Natural killer cell treated with Interleukin-12 subunit alpha and Interleukin-12 subunit beta and Interleukin-15 and Interleukin-18, amount 100 ng/mL, for 72 hours (primary cell): ENCODE measurements at regions not wholly inside any gene's neighbourhood (a gene's known extent, or its start where the extent isn't known, plus 50 kb on each side); places are given as distances from the start of the nearest gene placed in this dataset.

Experiments used
- ATAC-seq, 2 donors: fragments of 150-1000 bp; cut with Tn5 transposase in 1 of 2; sonication (Bioruptor Pico), chemical (Tn5 transposase) in 1 of 2; 2 replicates each; pipeline ENCODE4 v1.10.0; 2021
- DNase-seq: peaks from one replicate; pipeline ENCODE4 v3.0.0; 2022; ENCODE audit warnings: low spot score
- H3K27ac Mint-ChIP-seq, 2 donors: 1 replicate in 1 of 2; 2 replicates in 1 of 2; pipeline ENCODE4 v1.8.0; 2022; ENCODE audit warnings: mixed read lengths in 2 of 2, mild to moderate bottlenecking in 1 of 2, moderate library complexity in 1 of 2
- H3K27me3 Mint-ChIP-seq, 2 donors: 1 replicate in 1 of 2; 2 replicates in 1 of 2; pipeline ENCODE4 v1.8.0; 2022; ENCODE audit warnings: mixed read lengths in 2 of 2
- H3K36me3 Mint-ChIP-seq: one replicate; pipeline ENCODE4 v1.8.0; 2022; ENCODE audit warnings: mixed read lengths
- H3K4me1 Mint-ChIP-seq, 2 donors: 1 replicate in 1 of 2; 2 replicates in 1 of 2; pipeline ENCODE4 v1.8.0; 2022; ENCODE audit warnings: low read depth in 2 of 2, mixed read lengths in 2 of 2, mild to moderate bottlenecking in 1 of 2
- H3K4me3 Mint-ChIP-seq: one replicate; pipeline ENCODE4 v1.8.0; 2022; ENCODE audit warnings: mixed read lengths
- H3K9me3 Mint-ChIP-seq: 2 replicates; pipeline ENCODE4 v1.8.0; 2022; ENCODE audit warnings: mixed read lengths

DNA sequence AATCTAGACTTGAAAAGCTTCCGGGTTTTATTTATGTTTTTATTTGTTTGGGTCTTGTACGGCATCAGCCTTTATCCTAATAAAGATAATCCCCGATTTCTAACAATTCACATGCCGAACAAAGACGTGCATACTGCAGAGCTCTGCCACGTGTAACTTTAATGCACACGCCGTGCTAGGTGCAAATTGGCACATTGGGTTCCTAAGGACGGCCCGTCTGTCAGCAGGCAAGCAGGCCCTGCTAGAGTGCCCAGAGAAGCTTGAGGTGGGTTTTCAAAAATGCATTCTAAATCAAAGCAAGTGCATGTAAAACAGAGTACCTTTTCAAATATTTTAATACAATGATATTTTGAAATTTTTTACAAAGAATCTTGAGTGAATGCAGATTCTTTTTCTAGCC lies 806.4 kb upstream of the POU3F3 start:
- H3K27me3 Mint-ChIP-seq = no peaks in the 10 kb centered on the region
- H3K9me3 Mint-ChIP-seq = peaks cover 7% of the 10 kb centered on the region
- ATAC-seq = no peak

DNA sequence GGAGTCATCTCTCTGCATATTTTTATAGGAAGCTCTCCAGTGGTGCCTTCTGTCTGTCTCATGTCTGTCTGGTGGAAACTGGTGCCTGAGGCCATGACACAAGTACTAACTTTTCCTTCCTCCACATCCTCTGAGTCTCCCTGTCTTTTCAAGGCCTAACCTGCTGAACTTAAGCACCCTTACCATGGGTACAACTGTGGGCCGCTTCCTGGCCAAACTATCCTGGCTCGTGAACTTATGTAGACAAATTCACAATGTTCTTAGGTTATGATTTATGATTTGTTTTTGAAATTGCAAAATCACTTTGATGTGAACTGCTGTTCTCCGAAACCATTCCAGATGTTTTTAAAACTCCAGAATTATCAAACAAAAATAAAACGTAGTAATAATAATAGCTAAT lies 804.5 kb upstream of the POU3F3 start:
- Mint-ChIP-seq H3K27ac (no peak overlapping the region), H3K4me1 (no peaks in the 10 kb centered on the region), H3K4me3 (no peak overlapping the region), H3K9me3 (peaks cover 7% of the 10 kb centered on the region), H3K36me3 (no peaks in the 10 kb centered on the region), H3K27me3 (no peaks in the 10 kb centered on the region)
- DNase-seq = no peak
- no peak for ATAC-seq

More for the DNA sequence above, 806.4 kb upstream of the POU3F3 start:
- DNase-seq = no peak
- Mint-ChIP-seq H3K36me3 (no peaks in the 10 kb centered on the region), H3K4me3 (no peak overlapping the region), H3K27ac (no peak overlapping the region), H3K4me1 (no peaks in the 10 kb centered on the region)

DNA sequence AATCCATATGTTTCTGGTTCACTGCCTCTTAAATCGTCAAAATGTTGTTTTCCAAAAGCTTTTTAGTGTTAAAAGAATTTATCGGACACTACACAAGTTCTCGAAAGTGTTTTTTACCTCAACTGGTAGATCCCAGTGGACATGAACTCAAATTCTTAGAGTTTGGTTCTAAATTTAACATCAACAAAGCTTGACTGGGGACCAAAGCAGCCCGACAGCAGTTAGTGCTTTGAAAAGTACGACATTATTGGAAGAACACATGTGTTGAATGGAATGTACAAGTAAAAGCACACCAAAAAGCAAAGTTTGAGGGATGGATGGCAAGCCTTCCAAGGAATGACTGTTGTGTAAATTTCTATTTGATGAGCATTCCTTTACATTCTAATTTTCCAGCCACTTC lies 803.9 kb upstream of the POU3F3 start:
- Mint-ChIP-seq H3K27me3 (no peaks in the 10 kb centered on the region), H3K4me3 (no peak overlapping the region), H3K4me1 (no peaks in the 10 kb centered on the region), H3K36me3 (no peaks in the 10 kb centered on the region), H3K27ac (no peak overlapping the region), H3K9me3 (peaks cover 7% of the 10 kb centered on the region)
- no peak for ATAC-seq
- DNase-seq = no peak

DNA sequence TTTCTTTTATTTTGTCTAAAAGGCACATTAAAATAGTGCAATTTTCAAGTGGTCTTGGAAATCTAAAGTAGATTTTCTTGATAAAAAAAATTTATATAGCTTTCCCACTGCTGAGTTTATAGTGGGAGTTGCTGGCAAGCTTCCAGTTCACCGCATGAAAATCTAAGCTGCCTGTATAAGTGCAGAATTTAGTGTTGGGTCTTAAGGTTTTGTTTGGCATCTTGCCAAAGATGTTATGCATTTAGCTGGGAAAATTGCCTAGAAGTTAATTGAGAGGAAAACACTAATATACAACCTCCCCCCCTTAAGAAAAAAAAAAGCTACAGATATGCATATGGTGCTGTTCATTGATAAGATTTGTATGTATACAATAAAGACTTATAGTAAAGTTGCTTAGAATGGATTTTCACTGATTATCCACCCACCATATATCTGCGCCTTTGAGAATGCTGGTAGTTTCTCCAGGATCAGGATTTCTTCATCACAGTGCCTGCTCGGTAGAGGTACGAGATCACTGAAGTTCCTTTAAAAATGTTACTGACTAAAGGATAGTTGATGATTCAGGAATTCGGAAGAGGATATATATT lies 803.2 kb upstream of the POU3F3 start:
- Mint-ChIP-seq H3K27me3 (no peaks in the 10 kb centered on the region), H3K36me3 (no peaks in the 10 kb centered on the region), H3K9me3 (peaks cover 7% of the 10 kb centered on the region), H3K4me1 (no peaks in the 10 kb centered on the region), H3K4me3 (no peak overlapping the region), H3K27ac (no peak overlapping the region)
- ATAC-seq (no peak), DNase-seq (no peak)

DNA sequence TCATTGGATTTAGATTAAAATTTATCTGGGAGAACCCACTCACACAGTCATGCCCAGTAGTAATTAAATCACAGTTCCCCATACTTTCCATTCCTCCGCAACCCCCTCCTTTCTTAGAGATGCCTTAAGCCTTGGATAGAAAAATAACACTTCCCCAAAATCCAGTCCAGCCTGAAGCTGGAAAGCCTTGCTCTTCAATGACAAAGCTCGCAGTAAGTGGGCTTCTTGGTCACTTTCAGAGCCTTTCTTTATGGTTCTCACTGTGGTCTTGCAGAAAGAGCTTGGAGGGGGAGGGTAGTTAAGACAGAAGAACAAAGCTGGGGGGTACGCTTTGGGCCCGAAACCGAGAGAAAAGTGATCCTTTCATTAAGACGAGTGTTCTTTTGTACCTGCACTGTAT lies 802.1 kb upstream of the POU3F3 start:
- Mint-ChIP-seq H3K27ac (no peak overlapping the region), H3K27me3 (no peaks in the 10 kb centered on the region), H3K36me3 (no peaks in the 10 kb centered on the region), H3K9me3 (peaks cover 4% of the 10 kb centered on the region), H3K4me3 (no peak overlapping the region), H3K4me1 (no peaks in the 10 kb centered on the region)
- no peak for DNase-seq
- ATAC-seq = no peak

DNA sequence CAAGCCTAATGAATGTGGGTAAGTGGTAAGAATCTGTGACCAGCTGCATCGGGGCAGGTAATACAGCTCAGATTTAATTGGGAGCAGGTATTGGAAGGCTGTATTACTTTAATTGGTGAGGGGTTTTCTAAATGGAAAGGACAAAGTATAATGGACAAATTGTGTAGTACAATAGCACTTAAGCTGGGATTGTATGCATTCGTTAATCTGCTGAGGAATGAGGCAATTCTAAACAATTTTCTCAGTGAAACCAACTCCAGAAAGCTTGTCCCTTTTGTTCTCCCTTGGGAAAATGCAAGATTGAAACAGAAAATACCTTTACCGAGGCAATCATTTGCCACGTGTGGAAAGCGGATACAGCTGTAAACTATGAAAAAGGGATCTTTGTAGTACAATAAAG lies 801.6 kb upstream of the POU3F3 start:
- DNase-seq (no peak), ATAC-seq (no peak)
- Mint-ChIP-seq H3K27ac (no peak overlapping the region), H3K9me3 (peaks cover 2% of the 10 kb centered on the region), H3K4me3 (no peak overlapping the region), H3K27me3 (no peaks in the 10 kb centered on the region), H3K4me1 (no peaks in the 10 kb centered on the region), H3K36me3 (no peaks in the 10 kb centered on the region)

DNA sequence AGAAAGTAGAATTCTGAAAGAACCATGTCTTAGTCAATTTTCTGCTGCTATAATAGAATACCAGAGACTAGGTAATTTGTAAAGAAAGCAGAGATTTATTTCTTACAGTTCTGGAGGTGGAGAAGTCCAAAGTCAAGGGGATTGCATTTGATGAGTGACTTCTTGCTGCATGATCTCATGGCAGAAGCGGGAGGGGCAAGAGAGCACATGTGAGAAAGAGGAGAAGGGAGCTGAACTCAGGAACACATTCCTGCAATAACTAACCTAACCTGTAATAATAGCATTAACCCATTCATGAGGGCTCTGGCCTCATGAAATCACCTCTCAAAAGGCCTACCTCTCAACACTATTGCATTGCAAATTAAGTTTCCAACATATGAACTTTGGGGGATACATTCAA lies 797.5 kb upstream of the POU3F3 start:
- no peak overlapping the region for H3K4me3 Mint-ChIP-seq
- no peak overlapping the region for H3K27ac Mint-ChIP-seq
- ATAC-seq (no peak), DNase-seq (no peak)
- no peaks in the 10 kb centered on the region for H3K36me3 Mint-ChIP-seq
- peaks cover 5% of the 10 kb centered on the region for H3K9me3 Mint-ChIP-seq
- no peaks in the 10 kb centered on the region for H3K4me1 Mint-ChIP-seq
- H3K27me3 Mint-ChIP-seq = no peaks in the 10 kb centered on the region

DNA sequence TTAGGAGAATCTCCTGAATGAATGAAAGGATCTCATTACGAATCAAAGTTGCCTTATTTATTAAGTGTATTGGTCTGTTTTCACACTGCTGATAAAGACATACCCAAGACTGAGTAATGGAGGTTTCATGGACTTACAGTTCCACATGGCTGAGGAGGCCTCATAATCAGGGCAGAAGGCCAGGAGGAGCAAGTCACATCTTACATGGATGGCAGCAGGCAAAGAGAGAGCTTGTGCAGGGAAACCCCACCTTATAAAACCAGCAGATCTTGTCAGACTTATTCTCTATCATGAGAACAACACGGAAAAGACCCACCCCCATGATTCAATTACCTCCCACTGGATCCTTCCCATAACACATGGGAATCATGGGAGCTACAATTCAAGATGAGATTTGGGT lies 785.2 kb upstream of the POU3F3 start:
- Mint-ChIP-seq H3K36me3 (no peaks in the 10 kb centered on the region), H3K4me3 (no peak overlapping the region), H3K27ac (no peak overlapping the region), H3K9me3 (peaks cover 5% of the 10 kb centered on the region), H3K4me1 (no peaks in the 10 kb centered on the region), H3K27me3 (no peaks in the 10 kb centered on the region)
- ATAC-seq (no peak), DNase-seq (no peak)

DNA sequence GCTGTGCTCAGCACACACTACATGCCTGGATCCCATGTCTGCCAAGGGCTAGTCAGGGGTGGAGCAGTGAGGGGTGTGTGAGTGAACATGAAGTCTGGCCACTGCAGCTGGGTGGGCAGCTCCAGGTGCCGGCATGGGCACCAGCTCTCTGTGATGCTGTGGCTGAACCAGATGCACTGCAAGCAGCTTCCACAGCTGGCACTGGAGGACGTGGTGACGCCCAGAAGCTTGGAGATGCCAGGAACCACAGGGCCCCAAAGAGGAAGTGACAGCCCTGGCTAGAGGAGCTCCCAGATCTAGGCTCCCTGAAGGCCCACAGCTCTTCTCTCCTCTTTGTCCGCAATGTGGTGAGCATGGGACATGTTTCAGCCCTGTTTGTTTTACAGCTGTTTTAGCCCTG lies 776.3 kb upstream of the POU3F3 start:
- no peak overlapping the region for H3K4me3 Mint-ChIP-seq
- no peaks in the 10 kb centered on the region for H3K4me1 Mint-ChIP-seq

DNA sequence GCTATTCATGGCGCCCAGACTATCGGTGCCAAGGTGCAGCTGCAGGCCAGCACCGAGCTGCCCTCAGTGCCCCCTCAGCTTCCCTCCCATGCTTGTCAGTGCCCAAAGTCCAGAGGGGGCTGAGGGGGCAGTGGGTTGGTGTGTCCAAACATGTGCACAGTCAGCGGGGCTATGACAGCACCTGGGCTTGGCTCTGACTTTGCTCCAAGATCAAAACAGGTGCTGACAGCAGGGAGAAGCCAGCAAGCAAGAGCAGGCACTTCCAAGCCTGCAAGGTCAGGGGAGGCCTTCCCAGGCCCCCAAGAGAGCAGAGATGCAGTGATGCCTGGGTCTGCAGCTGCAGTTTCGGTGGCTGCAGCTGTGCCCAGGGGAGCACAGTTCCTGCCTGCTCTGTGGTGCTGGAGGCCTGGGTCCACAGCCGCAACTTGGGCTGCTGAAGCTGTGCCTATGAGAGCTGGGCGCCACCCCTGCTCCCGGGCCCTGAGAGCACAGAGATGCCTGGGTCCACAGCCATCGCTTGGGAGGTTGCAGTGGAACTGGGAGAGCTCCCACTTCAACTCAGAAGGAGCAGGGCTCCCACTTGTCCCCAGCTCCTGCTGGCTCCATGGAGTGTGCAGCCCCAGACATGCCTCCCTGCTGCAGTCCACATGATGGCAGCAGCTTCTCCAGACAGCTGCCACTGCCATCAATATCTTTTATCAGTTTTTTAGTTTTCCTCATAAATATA lies 775.3 kb upstream of the POU3F3 start:
- peaks cover 5% of the 10 kb centered on the region for H3K36me3 Mint-ChIP-seq
- ATAC-seq (no peak), DNase-seq (no peak)
- H3K4me3 Mint-ChIP-seq = no peak overlapping the region
- peaks cover 11% of the 10 kb centered on the region for H3K9me3 Mint-ChIP-seq
- H3K27ac Mint-ChIP-seq = no peak overlapping the region
- no peaks in the 10 kb centered on the region for H3K4me1 Mint-ChIP-seq
- H3K27me3 Mint-ChIP-seq = no peaks in the 10 kb centered on the region

More for the DNA sequence above, 776.3 kb upstream of the POU3F3 start:
- DNase-seq (no peak), ATAC-seq (no peak)
- H3K27me3 Mint-ChIP-seq = no peaks in the 10 kb centered on the region
- H3K36me3 Mint-ChIP-seq = peaks cover 5% of the 10 kb centered on the region
- H3K27ac Mint-ChIP-seq = no peak overlapping the region
- H3K9me3 Mint-ChIP-seq = peaks cover 13% of the 10 kb centered on the region

DNA sequence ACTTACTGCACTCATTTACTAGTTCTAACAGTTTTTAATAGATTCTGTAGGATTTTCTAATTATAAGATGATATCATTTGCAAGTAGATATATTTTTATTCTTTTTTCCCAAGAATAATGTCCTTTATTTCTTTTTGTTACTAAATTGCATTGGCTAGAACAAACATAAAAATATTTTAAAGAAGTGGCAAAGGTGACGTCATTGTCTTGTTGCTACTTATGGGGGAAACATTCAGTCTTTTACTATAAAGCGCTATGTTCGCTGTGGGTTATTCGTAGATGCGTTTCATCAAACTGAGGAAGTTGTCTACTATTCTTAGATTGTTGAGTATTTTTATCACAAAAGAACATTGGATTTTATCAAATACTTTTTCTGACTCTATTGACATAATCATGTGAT lies 765.2 kb upstream of the POU3F3 start:
- Mint-ChIP-seq H3K4me3 (no peak overlapping the region), H3K27me3 (no peaks in the 10 kb centered on the region), H3K27ac (no peak overlapping the region), H3K9me3 (peaks cover 8% of the 10 kb centered on the region), H3K4me1 (no peaks in the 10 kb centered on the region), H3K36me3 (no peaks in the 10 kb centered on the region)
- no peak for ATAC-seq
- DNase-seq = no peak

DNA sequence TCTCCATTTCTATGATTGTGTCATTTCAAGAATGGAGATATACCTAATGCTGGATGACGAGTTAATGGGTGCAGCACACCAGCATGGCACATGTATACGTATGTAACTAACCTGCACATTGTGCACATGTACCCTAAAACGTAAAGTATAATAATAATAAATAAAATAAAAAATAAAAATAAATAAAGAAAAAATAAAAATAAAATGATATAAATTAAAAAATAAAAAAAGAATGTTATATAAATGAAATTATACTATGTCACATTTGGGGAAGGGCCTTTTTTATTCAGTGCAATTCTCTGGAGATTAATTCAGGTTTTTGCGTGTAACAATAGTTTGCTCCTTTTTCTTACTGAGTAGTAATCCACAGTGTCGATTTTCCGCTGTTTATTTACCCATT lies 763.5 kb upstream of the POU3F3 start:
- H3K9me3 Mint-ChIP-seq = peaks cover 11% of the 10 kb centered on the region
- H3K27ac Mint-ChIP-seq = no peak overlapping the region
- H3K4me3 Mint-ChIP-seq = no peak overlapping the region
- DNase-seq = no peak
- no peaks in the 10 kb centered on the region for H3K27me3 Mint-ChIP-seq
- no peak for ATAC-seq
- no peaks in the 10 kb centered on the region for H3K4me1 Mint-ChIP-seq
- H3K36me3 Mint-ChIP-seq = no peaks in the 10 kb centered on the region

DNA sequence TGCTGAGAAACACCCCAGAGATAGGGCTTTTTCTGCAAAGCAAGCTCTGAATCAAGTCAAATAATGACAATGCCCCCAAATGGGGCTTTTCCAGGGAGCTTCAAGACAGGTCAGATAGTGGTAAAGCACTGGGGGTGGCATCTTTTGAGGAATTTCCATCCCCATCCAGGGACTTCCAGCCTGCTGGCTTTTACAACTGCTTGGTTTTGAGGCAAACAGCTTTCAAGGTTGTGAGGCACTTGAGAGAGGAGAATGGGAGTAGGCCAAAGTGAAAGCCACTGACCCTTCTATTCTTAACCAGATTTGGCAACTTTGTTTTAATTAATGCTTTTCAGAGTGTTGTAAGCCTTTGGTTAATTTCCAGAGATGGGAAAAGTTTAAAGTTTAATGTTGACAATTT lies 762.0 kb upstream of the POU3F3 start:
- DNase-seq (no peak), ATAC-seq (no peak)
- Mint-ChIP-seq H3K4me1 (no peaks in the 10 kb centered on the region), H3K27ac (no peak overlapping the region), H3K36me3 (no peaks in the 10 kb centered on the region), H3K9me3 (peaks cover 11% of the 10 kb centered on the region), H3K4me3 (no peak overlapping the region), H3K27me3 (no peaks in the 10 kb centered on the region)

DNA sequence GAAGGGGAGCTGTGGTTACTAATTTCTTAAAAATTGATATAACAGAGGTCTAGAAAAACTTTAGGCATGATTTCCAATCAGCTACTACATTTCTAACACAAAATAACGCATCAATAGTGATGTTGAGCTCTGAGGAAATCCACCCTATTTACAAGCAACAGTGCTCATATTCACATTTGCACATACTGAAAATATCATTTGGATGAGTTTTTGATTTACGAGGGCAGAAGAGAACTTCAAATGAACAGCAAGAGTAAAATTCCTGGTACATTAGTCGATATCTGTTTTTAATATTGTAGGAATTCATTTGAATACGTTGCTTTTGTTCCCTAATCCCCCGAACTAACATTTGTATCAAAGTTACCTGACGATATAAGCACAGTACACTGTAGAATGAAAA lies 761.0 kb upstream of the POU3F3 start:
- Mint-ChIP-seq H3K4me3 (no peak overlapping the region), H3K4me1 (no peaks in the 10 kb centered on the region), H3K27ac (no peak overlapping the region), H3K36me3 (no peaks in the 10 kb centered on the region), H3K9me3 (peaks cover 11% of the 10 kb centered on the region), H3K27me3 (no peaks in the 10 kb centered on the region)
- ATAC-seq (no peak), DNase-seq (no peak)

DNA sequence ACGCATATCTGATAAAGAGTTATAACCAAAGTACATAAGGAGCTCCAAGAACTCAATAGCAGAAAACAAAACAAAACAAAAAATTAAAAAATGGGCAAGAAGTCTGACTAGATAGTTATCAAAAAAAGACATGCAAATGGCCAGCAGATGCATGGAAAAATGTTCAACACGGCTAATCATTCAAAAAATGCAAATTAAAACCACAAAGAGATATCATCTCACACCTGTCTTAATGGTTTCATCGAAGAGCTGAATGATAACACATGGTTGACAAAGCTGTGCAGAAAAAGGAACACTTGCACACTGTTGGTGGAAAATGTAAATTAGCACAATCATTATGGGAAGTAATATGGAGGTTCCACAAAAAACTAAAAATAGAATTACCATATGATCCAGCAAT lies 751.3 kb upstream of the POU3F3 start:
- Mint-ChIP-seq H3K27ac (no peak overlapping the region), H3K27me3 (no peaks in the 10 kb centered on the region), H3K36me3 (no peaks in the 10 kb centered on the region), H3K9me3 (peaks cover 3% of the 10 kb centered on the region), H3K4me3 (no peak overlapping the region), H3K4me1 (no peaks in the 10 kb centered on the region)
- no peak for DNase-seq
- no peak for ATAC-seq
